ENCODE measurements at regions not wholly inside any gene's neighbourhood (a gene's known extent, or its start where the extent isn't known, plus 50 kb on each side); places are given as distances from the start of the nearest gene placed in this dataset.
A peak's percentile ranks its signal among the peaks of the same experiment; 100 is the strongest.

DNA sequence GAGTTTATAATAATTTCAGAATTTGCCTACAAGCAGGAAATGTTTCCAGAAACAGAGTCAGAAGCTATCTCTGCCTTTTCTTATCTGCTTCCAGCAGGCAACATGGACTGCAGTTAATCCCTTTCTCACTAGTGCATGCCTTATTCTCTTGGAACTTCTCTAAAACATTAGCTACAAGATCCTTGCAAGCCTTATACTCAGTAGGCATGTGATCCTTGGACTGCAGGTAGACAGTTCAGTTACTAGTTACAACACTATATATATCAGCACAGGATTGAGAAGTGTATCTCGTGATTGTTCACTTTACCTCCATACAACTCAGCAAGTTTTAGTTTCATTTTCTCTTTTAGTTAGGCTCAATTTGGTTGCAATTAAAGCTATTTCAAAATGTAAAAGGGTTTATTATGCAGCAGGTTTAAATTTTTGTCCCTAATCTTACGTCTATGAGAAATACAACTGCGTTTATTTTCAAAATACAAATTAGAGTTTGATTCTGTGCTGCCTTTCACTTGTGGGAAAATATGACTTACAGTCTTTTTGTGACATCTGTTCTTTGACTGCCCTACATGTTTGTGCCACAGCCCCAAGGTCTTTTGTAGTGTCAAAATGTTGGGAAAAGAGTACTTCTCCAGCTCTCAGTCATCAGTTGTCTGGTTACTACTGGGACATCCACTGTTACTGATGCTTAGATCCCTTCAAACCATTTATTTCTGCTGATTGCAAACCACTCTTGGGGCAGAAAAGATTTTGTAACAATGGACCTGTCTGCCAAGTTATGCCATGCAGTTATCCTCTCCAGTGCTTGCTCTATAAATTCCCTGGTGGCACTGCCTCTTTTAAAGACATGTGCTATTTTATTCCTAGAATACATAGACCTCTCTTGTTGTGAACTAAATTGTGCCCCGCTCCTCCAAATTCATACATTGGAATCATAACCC, 709.0 kb upstream of the FOXG1 start:
- DNase-seq = peak; percentile 59

DNA sequence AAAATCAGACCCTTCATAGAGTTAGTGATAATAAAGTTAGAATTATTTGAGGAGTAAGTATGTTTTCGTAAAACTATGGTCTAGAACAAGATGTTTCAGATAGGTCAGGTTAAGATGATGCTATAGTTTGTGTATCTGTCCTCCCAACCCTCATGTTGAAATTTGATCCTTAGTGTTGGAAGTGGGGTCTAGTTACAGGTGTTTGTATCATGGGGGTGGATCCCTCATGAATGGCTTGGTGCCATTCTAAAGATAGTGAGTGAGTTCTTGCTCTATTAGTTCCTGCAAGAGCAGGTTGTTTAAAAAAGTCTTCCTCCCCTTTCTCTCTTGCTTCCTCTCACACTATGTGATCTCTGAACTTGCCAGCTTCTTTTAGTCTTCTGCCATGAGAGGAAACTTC, 707.3 kb upstream of the FOXG1 start:
- DNase-seq = no peak

DNA sequence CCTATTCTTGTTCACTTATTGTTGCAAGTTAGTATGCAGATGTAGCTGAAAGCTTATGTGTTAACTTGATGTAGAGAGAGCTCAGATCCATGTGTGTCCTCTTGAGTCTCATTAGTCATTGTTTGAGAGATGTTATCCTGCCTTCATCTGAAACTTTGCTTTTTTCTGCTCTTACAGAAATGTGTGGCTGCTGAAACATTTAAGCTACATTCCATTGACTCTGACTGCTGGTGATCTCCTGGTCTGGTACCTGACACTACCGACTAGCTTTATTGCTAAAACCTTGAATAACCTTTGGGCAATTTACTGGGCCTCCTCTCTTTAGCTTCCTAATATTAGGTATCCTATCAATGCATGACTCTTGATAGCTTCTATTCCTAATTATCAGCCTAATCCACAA, 705.6 kb upstream of the FOXG1 start:
- no peak for DNase-seq

DNA sequence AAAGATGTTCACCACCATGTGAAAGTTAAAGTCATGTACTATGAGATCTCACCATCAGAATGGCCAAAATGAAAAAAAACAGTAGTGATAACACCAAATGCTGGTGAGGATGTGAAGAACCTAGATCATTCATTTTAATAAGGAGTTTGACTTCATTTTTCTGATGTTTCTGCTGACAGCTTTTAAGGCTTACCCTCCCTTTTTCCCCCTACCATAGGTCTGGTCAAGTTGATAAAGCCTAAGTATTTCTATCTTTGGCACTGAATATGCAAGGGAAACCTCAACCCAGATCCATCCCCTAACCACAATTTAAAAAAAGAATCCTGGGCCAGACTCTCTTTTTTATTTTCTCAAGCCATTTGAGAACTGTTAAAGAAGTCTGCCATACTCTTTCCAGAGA, 689.6 kb upstream of the FOXG1 start:
- DNase-seq = peak; percentile 56

DNA sequence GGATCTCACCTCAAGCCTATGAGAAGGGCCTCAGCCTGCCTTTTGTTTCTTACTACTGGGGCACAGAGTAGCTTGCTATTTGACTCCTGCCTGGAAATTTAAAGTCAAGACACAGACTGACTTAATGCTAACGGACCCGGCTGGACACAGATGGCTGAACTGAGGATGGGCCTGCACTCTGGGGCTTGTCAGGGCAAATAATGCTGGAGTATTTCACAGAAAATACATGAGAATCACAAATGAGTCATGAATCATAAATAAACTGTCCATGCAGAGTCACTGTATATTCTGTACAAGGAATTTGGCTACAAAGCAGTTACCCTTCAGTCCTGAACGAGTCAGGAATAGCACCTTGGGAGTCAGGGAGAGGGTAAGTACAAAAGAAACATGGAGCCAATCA, 683.2 kb upstream of the FOXG1 start:
- DNase-seq = no peak

DNA sequence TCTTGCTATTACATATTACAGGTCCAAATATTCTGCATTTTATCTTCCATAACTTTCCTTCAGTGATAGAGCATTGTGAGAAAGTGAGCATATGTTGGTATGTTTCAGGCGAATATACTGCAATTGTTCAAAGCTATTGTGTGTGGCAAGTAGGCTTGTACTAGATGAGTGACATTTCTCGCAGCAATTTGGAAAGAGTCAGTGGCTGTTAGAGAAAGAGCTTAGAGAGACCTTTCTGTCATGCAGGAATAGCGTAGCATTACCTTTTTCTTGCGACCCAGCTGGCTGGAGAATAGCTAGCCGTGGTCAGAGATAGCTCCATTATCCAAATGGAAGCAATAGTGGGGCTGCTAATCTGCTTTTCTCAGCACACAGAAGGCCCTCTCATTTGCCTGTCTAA, 678.5 kb upstream of the FOXG1 start:
- no peak for DNase-seq

DNA sequence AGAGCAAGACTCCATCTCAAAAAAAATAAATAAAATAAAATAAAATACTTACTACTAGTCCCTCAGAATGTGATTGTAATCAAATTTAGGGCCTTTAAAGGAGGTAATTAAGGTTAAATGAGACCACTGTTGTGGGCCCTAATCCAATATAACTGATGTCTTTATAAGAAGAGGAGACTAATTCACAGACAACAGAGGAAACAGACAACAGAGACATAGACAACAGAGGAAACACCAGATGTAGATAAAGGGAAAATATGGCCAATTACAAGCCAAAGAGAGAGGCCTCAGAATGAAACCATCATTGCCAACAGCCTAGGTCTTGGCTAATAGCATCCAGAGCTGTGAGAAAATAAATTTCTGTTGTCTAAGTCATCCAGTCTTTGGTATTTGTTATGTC, 669.0 kb upstream of the FOXG1 start:
- no peak for DNase-seq

DNA sequence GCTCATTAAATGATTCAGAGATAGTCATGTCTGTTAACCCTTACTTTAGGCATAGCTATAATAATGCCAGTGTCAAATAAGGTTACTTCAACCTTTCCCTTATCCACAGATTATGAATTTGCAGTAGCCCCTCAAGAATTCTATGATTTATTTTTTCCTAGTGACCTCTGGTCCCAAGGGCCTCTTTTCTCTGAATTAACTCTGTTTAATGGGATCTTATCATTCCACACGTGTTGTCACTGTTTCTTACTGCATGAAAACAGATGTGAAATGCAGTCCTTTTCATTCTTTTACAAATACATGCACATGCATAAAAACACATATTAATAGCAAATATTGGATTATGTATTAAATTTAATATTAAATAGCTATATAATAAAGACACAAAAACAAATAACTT, 667.7 kb upstream of the FOXG1 start:
- DNase-seq = no peak

DNA sequence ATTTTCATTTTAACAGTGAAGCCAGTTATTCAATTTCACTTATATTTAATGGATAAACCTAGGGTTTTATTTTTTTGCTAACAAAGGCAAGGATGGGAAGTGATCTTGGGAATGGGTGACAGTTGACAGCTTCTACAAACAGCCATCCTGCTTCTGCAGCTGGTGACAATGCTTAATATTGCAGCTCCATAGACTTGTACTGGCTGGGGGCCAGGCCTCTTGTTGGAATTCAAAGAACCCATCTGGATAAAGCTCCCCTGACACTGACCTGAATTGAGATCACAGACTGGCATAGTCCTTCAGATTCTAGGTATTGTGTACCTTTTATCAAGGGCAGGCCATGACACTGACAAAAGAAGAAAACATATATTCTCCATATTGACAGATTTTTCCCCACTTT, 664.6 kb upstream of the FOXG1 start:
- DNase-seq = no peak

DNA sequence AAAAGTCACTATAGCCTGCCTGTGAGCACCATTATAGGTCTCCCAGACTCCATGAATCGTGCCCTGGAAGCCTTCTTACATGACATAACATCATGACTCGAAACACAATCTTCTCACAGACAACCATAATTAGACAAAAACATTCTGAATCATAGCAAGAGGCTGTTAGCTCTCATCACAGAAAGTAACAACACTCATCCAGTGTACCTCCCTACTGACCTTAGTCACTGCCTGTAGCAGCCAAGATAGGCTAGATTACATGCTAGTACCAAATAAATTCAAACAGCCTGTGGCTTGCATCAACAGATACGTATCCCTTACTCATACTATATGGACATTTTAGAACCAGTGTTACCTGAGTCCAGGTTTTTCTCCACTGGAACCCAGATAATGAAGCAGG, 663.8 kb upstream of the FOXG1 start:
- DNase-seq = no peak

DNA sequence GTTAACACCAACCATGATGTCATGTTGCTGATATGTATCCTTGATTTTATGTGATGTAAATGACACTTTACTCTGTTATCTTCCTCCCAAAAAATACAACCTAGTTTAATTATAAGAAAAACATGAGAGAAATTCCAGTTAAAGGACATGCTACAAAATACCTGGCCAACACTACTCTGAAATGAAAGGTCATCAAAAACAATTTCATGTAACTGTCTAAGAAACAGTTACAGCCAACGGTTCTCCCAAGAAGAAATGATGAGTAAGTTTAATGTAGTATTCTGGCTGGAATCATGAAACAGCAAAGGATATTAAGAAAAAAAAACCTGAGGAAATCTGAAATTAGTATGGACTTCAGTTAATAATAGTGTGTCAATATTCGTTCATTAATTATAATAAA, 653.3 kb upstream of the FOXG1 start:
- DNase-seq = no peak

DNA sequence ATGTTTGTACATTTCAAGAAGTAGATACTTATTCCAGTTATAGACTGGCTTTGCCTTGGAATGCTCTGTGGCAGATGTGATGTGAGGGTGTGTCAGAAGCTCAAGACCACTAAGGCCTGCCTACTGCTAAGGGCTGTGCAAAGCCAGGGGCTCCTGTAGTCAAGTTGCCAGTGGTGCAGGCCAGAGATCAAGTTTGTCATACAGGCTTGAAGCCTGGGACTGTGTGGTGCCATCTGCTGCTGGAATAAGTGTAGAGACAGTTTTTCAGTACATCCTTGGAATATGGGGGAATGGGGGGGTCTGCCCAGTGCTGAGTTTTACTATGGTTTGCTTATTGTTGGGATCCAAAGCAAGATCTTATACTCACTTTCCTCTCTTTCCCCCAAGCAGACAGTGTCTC, 649.9 kb upstream of the FOXG1 start:
- no peak for DNase-seq

DNA sequence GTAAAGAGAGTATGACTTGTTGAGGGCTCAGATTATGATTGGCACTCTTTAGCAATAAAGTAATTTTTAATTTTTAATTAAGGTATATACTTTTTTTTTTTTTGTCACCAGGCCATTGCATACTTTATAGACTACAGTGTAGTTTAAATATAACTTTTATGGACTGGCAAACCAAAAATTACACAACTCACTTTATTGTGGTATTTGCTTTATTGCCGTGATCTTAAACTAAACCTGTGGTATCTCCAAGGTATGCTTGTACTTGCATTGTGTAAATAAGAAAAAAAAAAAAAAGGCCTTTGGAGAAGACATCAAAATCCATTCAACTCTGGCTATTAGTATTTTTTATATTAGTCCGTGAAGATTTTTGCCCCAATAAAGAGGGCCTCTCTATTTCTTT, 646.7 kb upstream of the FOXG1 start:
- no peak for DNase-seq

DNA sequence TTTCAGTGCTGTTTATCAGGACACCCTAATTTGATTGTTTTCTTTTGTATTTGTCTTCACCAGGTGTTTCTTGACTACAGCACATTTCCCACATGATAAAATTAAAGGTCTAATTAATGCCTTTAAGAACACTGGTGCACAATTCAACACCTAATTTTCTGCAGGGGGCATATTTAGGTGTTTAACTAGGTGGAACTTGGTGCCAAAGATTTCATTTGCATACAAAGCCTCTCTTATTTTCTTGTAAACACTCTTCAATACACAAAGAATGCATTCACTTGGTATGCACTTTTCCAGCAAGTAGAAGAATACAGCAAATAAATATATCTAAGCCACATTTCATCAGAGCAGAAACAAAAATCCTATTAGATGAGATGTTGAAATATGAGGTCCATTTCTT, 646.2 kb upstream of the FOXG1 start:
- no peak for DNase-seq

DNA sequence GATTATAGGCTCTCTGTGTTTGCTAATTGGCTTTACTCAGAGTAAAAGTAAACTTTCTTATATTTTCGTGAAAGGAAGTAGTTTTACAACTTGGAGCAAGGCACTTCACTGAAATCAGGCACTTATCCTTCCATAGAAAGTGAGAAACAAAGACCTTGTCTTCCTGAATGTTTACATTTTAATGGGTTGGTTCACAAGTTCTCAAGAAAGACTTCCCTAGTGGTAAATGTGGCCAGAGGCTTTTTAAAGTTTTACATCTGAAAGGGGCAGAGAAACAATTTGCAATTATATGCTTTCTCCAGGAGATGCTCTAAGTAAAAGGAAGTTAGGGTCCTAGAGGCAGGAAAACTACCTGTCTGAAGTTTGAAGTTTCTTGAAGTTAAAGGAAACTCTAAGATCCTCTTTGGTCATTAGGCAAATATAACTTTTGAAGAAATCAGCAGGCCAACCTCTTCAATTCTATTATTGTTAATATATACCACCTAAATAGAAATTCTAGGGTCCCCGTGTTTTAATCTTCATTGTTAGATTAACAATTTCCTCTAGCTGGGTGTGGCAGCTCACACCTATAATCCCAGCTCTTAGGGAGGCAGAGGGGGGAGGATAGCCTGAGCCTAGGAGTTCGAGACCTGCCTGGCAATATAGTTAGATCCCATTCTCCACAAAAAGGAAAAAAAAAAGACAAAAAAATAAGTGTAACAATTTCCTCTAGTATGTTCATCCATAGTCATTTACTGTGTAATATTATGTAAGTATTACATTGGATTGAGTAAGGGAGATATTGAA, 644.9 kb upstream of the FOXG1 start:
- DNase-seq = no peak

DNA sequence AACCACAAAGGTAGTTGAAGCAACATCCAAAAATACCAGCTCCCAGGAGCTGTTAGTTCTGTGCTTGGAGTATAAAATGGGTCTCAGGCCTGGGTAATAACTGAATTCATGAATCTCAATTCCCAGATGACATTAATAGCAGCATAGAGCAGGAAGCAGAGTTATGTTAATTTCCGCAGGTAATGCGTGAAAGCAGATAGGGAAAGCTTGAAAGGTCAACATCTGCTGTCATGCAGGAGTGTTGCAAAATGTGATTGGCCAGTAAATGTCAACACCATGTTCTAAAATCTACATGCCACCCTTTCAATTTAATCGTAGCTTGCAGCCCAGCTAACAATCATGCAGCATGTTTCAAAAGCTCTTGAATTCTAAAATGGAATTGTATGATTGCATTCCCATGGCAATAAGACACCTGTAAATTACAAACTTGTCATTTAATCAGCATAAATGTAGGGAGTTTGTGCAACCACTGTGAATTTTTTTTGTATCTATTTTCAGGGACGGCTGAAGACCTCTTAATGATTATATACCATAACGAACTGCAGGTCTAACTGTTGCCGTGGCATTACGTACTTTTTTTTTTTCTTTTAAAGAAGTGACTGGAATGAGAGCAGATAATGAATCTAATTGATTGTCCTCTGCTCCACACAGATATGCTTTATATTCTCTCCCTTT, 635.8 kb upstream of the FOXG1 start:
- no peak for DNase-seq

DNA sequence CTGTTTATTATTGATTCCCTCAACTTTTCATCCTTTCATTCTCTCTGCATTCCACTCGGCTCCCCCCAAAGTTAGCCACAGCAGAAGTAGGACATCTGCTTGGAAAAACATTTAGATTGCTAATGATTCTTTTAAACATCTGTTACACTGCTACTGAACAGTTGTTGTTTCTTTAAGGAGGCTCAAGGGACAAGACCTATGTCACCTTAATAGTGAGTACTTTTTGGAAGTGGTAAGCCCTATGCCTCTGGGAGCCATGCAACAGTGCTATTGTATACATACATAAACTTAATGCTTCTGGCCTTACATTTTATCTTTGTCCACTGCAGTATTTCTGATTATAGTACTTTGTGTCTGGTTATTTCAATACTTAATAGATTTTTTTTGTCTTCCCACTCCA, 628.2 kb upstream of the FOXG1 start:
- DNase-seq = no peak

DNA sequence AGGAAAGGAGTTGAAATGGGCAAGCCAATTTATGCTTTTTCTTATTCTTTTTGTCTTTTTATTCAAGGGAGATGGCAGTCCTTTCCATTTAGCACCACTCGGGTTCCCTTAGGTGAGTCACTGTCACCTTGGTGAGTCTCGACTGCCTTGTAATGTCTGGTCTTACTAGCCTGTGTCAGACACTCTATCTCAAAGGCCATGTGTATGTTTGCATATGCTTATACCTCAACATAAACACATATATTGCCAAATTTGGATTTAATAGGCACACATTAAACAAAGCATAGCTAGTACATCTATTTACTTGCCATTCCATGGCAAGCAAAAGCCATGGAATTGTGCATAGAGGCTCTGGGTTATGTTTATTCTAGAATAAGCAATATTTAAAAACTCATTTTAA, 624.9 kb upstream of the FOXG1 start:
- DNase-seq = no peak

DNA sequence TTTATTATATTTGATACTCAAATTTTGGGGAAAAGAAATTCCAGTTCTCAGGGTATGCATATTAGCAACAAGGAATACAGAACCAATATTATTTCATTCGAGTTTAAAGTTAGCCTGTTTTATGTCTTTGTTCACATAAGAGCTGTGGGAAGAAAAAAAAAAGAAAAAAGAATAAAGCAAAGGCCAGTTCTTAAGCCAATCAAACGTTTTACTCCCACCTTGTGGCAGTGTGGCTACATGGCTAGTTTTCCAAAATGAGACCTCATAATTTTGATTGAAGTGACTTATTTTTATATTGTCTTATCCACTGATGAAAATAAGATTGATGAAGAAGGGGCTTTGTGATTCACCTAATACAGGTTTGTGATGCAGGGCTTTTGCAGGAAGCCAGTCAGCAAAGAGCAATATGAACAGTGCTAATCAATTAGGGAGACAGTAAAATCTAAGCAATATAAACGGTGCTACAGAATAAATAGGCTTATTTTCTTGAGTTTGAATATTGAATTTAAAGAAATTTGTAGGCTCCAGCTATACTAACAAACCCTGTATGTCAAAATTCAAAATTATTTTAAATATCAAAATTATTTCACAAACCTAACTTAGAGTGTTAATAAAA, 624.1 kb upstream of the FOXG1 start:
- DNase-seq = peak; percentile 20

DNA sequence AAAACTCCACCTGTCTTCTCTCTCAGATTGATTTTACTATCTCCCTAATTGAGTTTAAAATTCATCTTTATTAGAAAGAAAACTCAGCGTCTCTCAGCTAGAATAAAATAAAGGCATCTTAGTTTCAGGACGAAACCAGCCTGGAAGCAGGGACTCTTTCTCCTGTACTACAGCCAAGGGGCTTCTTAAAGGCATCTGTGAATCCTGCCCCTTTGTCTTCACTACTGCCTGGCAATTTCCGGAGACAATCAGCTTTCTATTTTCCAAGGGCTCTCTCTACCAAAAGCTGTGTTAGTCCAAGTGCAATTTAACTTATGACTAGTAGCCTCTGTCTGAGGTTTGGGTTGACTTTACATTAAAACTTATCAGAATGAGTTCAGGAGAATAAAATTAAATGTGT, 623.3 kb upstream of the FOXG1 start:
- no peak for DNase-seq

DNA sequence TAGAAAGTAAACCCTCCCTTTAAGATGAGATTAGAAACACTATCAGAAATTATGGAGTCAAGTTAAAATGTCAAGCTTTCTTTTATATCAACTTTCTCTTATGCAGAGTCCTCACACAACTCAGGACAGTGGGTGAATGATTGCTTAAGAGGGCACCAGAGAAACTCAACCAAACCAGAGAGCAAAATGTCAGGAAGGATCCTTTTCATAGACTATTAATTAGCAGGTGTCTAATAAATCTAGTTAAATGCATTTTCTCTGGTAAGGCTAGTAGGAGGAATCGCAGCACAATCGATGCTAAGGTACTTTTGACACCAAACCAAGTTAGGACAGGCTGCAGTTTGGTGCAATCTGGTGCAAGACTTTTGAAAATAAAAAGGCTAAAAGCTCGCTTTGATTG, 614.7 kb upstream of the FOXG1 start:
- no peak for DNase-seq

DNA sequence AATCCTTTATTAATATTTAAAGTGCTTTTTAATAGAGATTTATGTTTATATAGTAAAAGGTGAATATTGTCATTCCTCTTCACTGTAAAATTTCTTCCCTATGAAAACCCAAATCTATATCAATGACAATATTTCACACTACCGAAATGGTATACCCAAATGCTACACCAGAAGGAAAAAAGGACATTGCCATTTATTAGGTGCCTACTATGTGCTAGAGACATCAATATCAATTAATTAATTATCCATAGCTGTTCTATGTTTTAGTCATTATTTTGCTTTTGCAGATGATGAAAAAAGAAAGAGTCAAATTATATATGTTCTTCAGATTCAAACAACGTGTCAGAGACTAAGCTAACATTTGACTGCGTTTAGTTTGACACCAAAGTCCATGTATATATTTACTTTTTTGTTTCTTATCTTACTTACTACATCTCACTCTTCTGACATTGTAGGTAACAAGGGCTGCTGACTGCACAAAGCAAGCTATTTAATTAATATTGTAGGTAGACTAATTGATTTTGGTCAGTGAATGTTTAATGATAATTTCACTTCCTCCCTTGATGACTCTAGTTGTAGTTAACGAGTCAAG, 614.0 kb upstream of the FOXG1 start:
- DNase-seq = no peak

DNA sequence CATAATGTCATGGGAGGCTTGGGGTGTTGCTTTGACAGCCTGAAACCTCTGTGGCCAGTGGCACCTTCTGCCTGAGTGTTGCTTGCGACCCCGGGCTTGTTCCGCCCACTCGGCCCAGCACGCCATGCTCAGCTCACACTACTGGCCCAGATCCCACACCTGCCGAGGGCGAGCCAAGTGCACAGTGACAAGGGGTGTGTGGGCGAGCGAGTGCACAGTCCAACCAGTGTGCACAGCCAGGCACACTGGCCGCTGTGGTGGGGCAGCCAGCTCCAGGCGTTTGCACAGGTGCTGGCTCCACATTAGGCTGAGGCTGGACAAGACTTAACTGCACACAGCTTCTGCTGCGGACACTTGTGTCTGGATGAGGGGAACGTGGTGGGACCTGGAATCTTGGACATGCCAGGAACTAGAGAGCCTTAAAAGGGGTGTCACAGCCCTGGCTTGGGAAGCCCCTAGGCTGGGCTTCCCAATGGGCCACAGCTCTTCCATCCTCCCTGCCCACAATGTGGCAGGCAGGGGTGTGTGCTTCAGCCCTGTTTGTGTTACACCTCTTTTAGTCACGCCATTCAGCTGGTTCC, 609.2 kb upstream of the FOXG1 start:
- no peak for DNase-seq
